ENCODE measurements at regions not wholly inside any gene's neighbourhood (a gene's known extent, or its start where the extent isn't known, plus 50 kb on each side); places are given as distances from the start of the nearest gene placed in this dataset.
"Not testable (repeated sequence)": the region's sequence is repeated elsewhere in the genome, so short reads cannot be mapped to it uniquely, and the experiment has no call there.

GRCh38 chr2:171266102-171266501 lies 105.4 kb upstream of the TLK1 start:
- H3K4me3 ChIP-seq (replicated peaks; ENCODE audit: low read depth, low read length): no peak overlapping the region
- no peak for DNase-seq (ENCODE audit: extremely low read depth, low read depth)
- no peak for TF ChIP-seq CTCF (IDR thresholded peaks at IDR 0.05; ENCODE audit: low read depth, low read length, missing control alignments)

- DNase-seq (ENCODE audit: extremely low read depth, low read depth); H3K4me3 ChIP-seq (replicated peaks; ENCODE audit: low read depth, low read length): not testable (repeated sequence)
Observed at GRCh38 chr2:171261529-171261928, 100.8 kb upstream of the TLK1 start.

- no peak overlapping the region for H3K4me3 ChIP-seq (replicated peaks; ENCODE audit: low read depth, low read length)
Observed at GRCh38 chr2:171260471-171261424, 100.1 kb upstream of the TLK1 start.

GRCh38 chr2:171254666-171255065 lies 94.0 kb upstream of the TLK1 start:
- no peak for DNase-seq (ENCODE audit: extremely low read depth, low read depth)
- TF ChIP-seq CTCF (IDR thresholded peaks at IDR 0.05; ENCODE audit: low read depth, low read length, missing control alignments): no peak
- H3K4me3 ChIP-seq (replicated peaks; ENCODE audit: low read depth, low read length): no peak overlapping the region

More at GRCh38 chr2:171260471-171261424, 100.1 kb upstream of the TLK1 start:
- DNase-seq (ENCODE audit: extremely low read depth, low read depth): no peak
- no peak for TF ChIP-seq CTCF (IDR thresholded peaks at IDR 0.05; ENCODE audit: low read depth, low read length, missing control alignments)

- H3K4me3 ChIP-seq (replicated peaks; ENCODE audit: low read depth, low read length): no peak overlapping the region
- no peak for TF ChIP-seq CTCF (IDR thresholded peaks at IDR 0.05; ENCODE audit: low read depth, low read length, missing control alignments)
- no peak for DNase-seq (ENCODE audit: extremely low read depth, low read depth)
Observed at GRCh38 chr2:171253900-171254650, 93.4 kb upstream of the TLK1 start.

- TF ChIP-seq CTCF (IDR thresholded peaks at IDR 0.05; ENCODE audit: low read depth, low read length, missing control alignments): no peak
- no peak overlapping the region for H3K4me3 ChIP-seq (replicated peaks; ENCODE audit: low read depth, low read length)
- no peak for DNase-seq (ENCODE audit: extremely low read depth, low read depth)
Observed at GRCh38 chr2:171253279-171253678, 92.6 kb upstream of the TLK1 start.

- DNase-seq (ENCODE audit: extremely low read depth, low read depth): no peak
- no peak overlapping the region for H3K4me3 ChIP-seq (replicated peaks; ENCODE audit: low read depth, low read length)
- TF ChIP-seq CTCF (IDR thresholded peaks at IDR 0.05; ENCODE audit: low read depth, low read length, missing control alignments): no peak
Observed at GRCh38 chr2:171249689-171250088, 89.0 kb upstream of the TLK1 start.
